GM10266 (cell line): ENCODE measurements at regions not wholly inside any gene's neighbourhood (a gene's known extent, or its start where the extent isn't known, plus 50 kb on each side); places are given as distances from the start of the nearest gene placed in this dataset.

Experiments used
- DNase-seq: peaks from one replicate; pipeline ENCODE4 v3.0.0; 2012; ENCODE audit errors: extremely low spot score
- CTCF ChIP-seq: IDR thresholded peaks from 2 replicates; pipeline ENCODE4 v1.5.1; 2012; ENCODE audit warnings: mild to moderate bottlenecking, low read depth; ENCODE audit not compliant: control insufficient read depth, insufficient read depth; ENCODE audit errors: missing control alignments

DNA sequence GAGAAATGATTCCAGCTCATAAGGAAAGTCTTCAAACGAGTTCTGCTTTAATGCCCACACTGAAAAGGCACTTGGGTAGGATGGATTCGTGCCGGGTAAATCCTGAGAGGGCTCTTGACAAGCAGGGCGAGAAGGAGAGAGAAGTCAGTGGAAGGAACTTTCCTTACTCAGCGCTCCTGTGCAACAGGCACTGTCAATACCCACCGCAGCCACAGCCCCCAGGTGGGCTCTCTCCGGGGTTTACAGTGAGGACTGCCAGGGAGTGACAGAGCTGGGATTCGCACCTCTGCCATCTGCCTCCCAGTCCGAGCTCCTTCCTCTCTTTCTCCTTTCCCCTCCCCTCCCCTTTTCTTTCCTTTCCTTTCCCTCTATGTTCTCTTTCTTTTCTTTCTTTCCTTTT is 118.7 kb downstream of the BEGAIN start:
- no peak for DNase-seq
- no peak for TF ChIP-seq CTCF

DNA sequence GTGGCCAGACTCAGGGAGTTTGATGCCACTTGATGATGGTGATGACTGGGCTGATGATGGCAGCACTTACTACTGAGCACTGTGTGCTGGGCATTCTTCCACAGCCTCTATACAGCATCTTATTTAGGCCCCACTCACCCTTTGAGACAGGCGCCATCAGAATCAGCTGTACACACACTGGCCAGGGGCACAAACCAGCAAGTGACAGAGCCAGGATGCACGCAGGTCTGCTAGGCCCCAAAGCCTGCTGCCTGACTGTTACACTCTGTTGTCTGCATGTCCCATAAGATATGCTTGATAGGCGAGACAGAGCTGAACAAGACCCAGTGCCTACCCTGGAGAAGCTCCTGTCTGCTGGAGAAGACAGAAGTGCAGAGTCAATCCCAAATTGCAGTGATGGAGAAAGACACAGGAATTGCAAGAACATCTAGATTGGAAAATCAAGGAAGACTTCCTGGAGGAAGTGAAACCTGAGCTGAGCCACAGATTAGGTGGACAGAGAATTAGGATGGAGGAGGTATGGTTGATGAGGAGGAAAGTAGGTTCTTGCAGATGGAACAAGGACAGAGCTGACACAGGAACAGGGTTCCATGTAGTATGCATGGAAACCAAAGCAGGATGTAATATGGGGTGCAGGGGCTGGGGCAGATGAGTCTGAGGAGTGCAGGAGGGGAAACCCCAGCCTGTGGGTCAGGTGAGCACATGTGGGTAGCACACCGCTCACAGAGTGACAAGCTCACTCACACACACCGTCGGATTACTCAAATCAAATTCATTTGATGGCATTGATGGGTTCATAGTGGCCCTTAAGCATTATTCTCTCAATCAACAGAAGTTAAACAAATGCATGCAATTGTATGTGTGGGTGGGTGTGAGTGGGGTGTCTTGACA is 117.3 kb downstream of the BEGAIN start:
- DNase-seq = no peak
- no peak for TF ChIP-seq CTCF

DNA sequence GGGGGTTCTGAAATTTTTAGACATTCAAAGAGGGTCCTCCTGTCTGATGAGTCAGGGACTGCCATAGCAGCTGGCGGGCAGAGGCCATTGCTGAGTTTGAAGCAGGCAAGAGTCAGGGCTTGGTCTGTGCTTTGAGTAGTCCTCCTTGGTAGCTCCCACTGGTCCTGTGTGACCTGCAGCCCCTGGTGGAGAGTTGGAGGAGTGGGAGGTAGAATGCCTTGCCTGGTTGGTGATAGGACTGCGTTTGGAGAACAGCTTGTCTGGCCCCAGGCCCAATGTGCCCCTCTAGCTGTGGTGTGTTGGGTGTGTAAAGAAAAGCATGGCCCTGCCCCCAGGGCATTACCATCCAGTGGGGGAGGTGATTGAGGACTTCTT is 116.7 kb downstream of the BEGAIN start:
- DNase-seq = no peak
- no peak for TF ChIP-seq CTCF

- no peak for TF ChIP-seq CTCF
- no peak for DNase-seq
Observed at GRCh38 chr14:100471441-100472093, 115.7 kb downstream of the BEGAIN start.

GRCh38 chr14:100472094-100472455 is 115.1 kb downstream of the BEGAIN start:
- DNase-seq = no peak
- no peak for TF ChIP-seq CTCF

DNA sequence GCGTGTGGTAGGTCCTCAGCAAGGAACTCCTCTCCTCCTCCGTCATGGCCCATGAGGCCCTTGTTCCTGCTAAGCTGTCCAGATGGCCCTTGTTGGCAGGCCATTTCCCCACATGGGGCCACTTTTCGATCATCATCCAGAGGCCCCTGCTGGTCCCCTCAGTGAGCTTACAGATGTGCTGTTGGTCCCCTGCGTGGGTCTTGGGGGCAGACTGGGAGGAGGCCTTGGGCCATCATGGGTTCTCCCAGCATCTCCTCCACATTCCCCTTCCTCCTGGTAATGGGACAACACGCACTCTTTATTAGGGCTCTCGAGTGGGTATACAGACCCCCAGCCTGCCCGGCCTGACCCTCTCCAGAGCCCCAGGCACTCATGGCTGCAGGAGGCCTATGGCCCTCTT is 114.7 kb downstream of the BEGAIN start:
- TF ChIP-seq CTCF = no peak
- no peak for DNase-seq

DNA sequence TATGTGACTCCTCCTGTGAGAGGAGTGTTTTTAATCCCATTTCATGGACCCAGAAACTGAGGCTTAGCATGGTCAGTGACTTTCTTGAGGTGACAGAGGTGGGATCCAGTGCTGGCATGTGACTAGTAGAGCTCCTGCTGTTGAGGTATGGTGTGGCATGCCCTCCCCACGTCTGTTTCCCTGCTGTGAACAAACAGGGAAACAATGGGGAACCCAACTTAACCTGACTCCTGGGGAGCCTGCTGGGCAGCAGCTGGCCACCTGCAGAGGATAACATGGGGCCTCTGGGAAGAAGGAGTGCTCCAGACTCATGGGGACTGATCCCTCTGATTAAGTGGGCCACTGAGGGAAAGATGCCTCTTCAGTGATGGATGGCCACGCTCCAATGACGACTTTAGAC is 114.0 kb downstream of the BEGAIN start:
- TF ChIP-seq CTCF = no peak
- no peak for DNase-seq
